Spleen (tissue), 7 donors: ENCODE measurements at regions not wholly inside any gene's neighbourhood (a gene's known extent, or its start where the extent isn't known, plus 50 kb on each side); places are given as distances from the start of the nearest gene placed in this dataset.

Experiments
- CTCF ChIP-seq, 11 experiments: fragments of 200-600 bp in 7 of 11; fragments of 450-650 bp in 4 of 11; sonication (generic) in 4 of 11; IDR thresholded peaks in 8 of 11; conservative IDR thresholded peaks in 3 of 11; 1 replicate in 7 of 11; 2 replicates in 4 of 11; pipeline versions ENCODE4 v1.4.0 to v1.8.0; 2016 to 2021; ENCODE audit warnings: antibody characterized with exemption in 11 of 11, inconsistent platforms in 4 of 11, mild to moderate bottlenecking in 1 of 11
- POLR2A ChIP-seq, 3 donors: fragments of 450-650 bp; IDR thresholded peaks; one replicate each; pipeline ENCODE4 v1.5.1; 2017; ENCODE audit warnings: antibody characterized with exemption in 3 of 3, mild to moderate bottlenecking in 1 of 3
- POLR2AphosphoS5 ChIP-seq, 3 donors: sonication (generic); formaldehyde crosslinking; IDR thresholded peaks; one replicate each; pipeline ENCODE4 v1.5.1; 2017; ENCODE audit warnings: antibody characterized with exemption in 3 of 3
- donor health status: DM: no; HTN: no; CAD: no; lungs with moderate emphysema.
- donor health status: DM: no; HTN: no; CAD: no.
- donor health status: DM: no; HTN: no; CAD: no.

- no peak for TF ChIP-seq POLR2AphosphoS5 (IDR thresholded peaks at IDR 0.05)
- TF ChIP-seq CTCF (IDR thresholded peaks at IDR 0.05 in 8 of 11, conservative IDR thresholded peaks at IDR 0.05 in 3 of 11), result no peak
- TF ChIP-seq POLR2A (IDR thresholded peaks at IDR 0.05), result no peak
These were observed 446.5 kb upstream of the NRP1 start for GRCh38 chr10:33780961-33781360.
